Fibroblast of pulmonary artery (primary cell): ENCODE measurements at regions not wholly inside any gene's neighbourhood (a gene's known extent, or its start where the extent isn't known, plus 50 kb on each side); places are given as distances from the start of the nearest gene placed in this dataset.
"Not testable (repeated sequence)": the region's sequence is repeated elsewhere in the genome, so short reads cannot be mapped to it uniquely, and the experiment has no call there.

Experiments used
- DNase-seq: peaks from one replicate; pipeline ENCODE4 v3.0.0-alpha.2; 2010; ENCODE audit warnings: low read depth
- H3K4me3 ChIP-seq: replicated peaks from 2 replicates; pipeline ENCODE4 v1.5.1; 2011; ENCODE audit warnings: low read depth, mild to moderate bottlenecking, control low read depth, low read length, moderate library complexity
- CTCF ChIP-seq: IDR thresholded peaks from 2 replicates; pipeline ENCODE4 v1.5.1; 2011; ENCODE audit warnings: mild to moderate bottlenecking, control low read depth, low read length, inconsistent platforms; ENCODE audit errors: missing control alignments

- DNase-seq = no peak
- H3K4me3 ChIP-seq = no peak overlapping the region
- no peak for TF ChIP-seq CTCF
These were observed 101.2 kb upstream of the SMAD3 start for GRCh38 chr15:66964111-66964738.

GRCh38 chr15:66964791-66965190 is 100.6 kb upstream of the SMAD3 start:
- no peak overlapping the region for H3K4me3 ChIP-seq
- no peak for DNase-seq
- TF ChIP-seq CTCF = no peak

GRCh38 chr15:66965201-66965900 is 100.1 kb upstream of the SMAD3 start:
- no peak for TF ChIP-seq CTCF
- no peak overlapping the region for H3K4me3 ChIP-seq
- no peak for DNase-seq

- peak; percentile 21 for TF ChIP-seq CTCF
- H3K4me3 ChIP-seq = no peak overlapping the region
- no peak for DNase-seq
These were observed 99.1 kb upstream of the SMAD3 start for GRCh38 chr15:66966256-66966655.

GRCh38 chr15:66968806-66969596 is 96.4 kb upstream of the SMAD3 start:
- TF ChIP-seq CTCF = no peak
- DNase-seq = no peak
- H3K4me3 ChIP-seq = no peak overlapping the region

GRCh38 chr15:66974131-66974530 is 91.3 kb upstream of the SMAD3 start:
- DNase-seq, H3K4me3 ChIP-seq: not testable (repeated sequence)

- not testable (repeated sequence) for DNase-seq, H3K4me3 ChIP-seq
These were observed 89.2 kb upstream of the SMAD3 start for GRCh38 chr15:66976106-66976640.

- not testable (repeated sequence) for H3K4me3 ChIP-seq, DNase-seq
These were observed 85.1 kb upstream of the SMAD3 start for GRCh38 chr15:66980326-66980725.
